Neural cell (in vitro differentiated cells): ENCODE measurements at regions not wholly inside any gene's neighbourhood (a gene's known extent, or its start where the extent isn't known, plus 50 kb on each side); places are given as distances from the start of the nearest gene placed in this dataset.

Experiments
- H2AFZ ChIP-seq: fragments of 200-600, 300-800 bp; sonication (generic), shearing (Covaris generic); 2 replicates; pipeline ENCODE4 v1.6.0; 2014; ENCODE audit warnings: low read depth, mild to moderate bottlenecking, antibody characterized with exemption, low read length, moderate library complexity
- H3F3A ChIP-seq: fragments of 200-600 bp; shearing (Covaris generic); 2 replicates; pipeline ENCODE4 v1.6.1; 2016; ENCODE audit warnings: mild to moderate bottlenecking, moderate library complexity, mixed read lengths, antibody characterized with exemption, low read length; ENCODE audit not compliant: insufficient read depth, poor library complexity, severe bottlenecking
- H3K27ac ChIP-seq: fragments of 200-600, 300-800 bp; sonication (generic), shearing (Covaris generic); 2 replicates; pipeline ENCODE4 v1.5.1; 2014; ENCODE audit warnings: mild to moderate bottlenecking, low read length, moderate library complexity
- H3K27me3 ChIP-seq: fragments of 300-800, 200-600 bp; sonication (generic), shearing (Covaris generic); 2 replicates; pipeline ENCODE4 v1.6.0; 2014; ENCODE audit warnings: mild to moderate bottlenecking, low read depth, low read length, moderate library complexity; ENCODE audit not compliant: insufficient read depth
- H3K36me3 ChIP-seq: fragments of 300-800, 200-600 bp; sonication (generic), shearing (Covaris generic); 2 replicates; pipeline ENCODE4 v1.5.1; 2014; ENCODE audit warnings: mild to moderate bottlenecking, antibody characterized with exemption, low read length, moderate library complexity; ENCODE audit not compliant: insufficient read depth
- H3K4me2 ChIP-seq: fragments of 300-800, 200-600 bp; sonication (generic), shearing (Covaris generic); 2 replicates; pipeline ENCODE4 v1.6.0; 2014; ENCODE audit warnings: mild to moderate bottlenecking, low read length
- H3K4me3 ChIP-seq: fragments of 300-800, 200-600 bp; sonication (generic), shearing (Covaris generic); 2 replicates; pipeline ENCODE4 v1.5.1; 2014; ENCODE audit warnings: mild to moderate bottlenecking, low read length, moderate library complexity
- H3K79me2 ChIP-seq: fragments of 200-600 bp; shearing (Covaris generic); replicated peaks from 2 replicates; pipeline ENCODE4 v1.6.0; 2014; ENCODE audit warnings: mild to moderate bottlenecking, low read length, moderate library complexity; ENCODE audit not compliant: insufficient read depth
- H3K9ac ChIP-seq: fragments of 300-800, 200-600 bp; sonication (generic), shearing (Covaris generic); 2 replicates; pipeline ENCODE4 v1.6.1; 2016; ENCODE audit warnings: mild to moderate bottlenecking, low read length, mixed read lengths
- H3K9me2 ChIP-seq: fragments of 200-600 bp; shearing (Covaris generic); 2 replicates; pipeline ENCODE4 v1.6.1; 2016; ENCODE audit warnings: mild to moderate bottlenecking, low read length, mixed read lengths; ENCODE audit not compliant: insufficient read depth
- H3K9me3 ChIP-seq: fragments of 200-600, 300-800 bp; sonication (generic), shearing (Covaris generic); 2 replicates; pipeline ENCODE4 v1.6.1; 2016; ENCODE audit warnings: mild to moderate bottlenecking, mixed run types, low read length, moderate library complexity, mixed read lengths
- H4K20me1 ChIP-seq: fragments of 200-600 bp; shearing (Covaris generic); 2 replicates; pipeline ENCODE4 v1.6.1; 2016; ENCODE audit warnings: mild to moderate bottlenecking, mixed run types; ENCODE audit not compliant: insufficient read depth
- EP300 ChIP-seq: fragments of 450-650 bp; conservative IDR thresholded peaks from 2 replicates; pipeline ENCODE4 v1.6.1; 2014; ENCODE audit warnings: antibody characterized with exemption, mild to moderate bottlenecking, moderate library complexity; ENCODE audit not compliant: poor library complexity, severe bottlenecking
- EZH2 ChIP-seq: fragments of 200-600, 300-800 bp; shearing (Covaris generic), sonication (generic); IDR thresholded peaks from 2 replicates; pipeline ENCODE4 v1.6.1; 2014; ENCODE audit warnings: antibody characterized with exemption, low read length, borderline replicate concordance, mild to moderate bottlenecking; ENCODE audit not compliant: insufficient read depth, poor library complexity, severe bottlenecking
- RAD21 ChIP-seq: fragments of 450-650 bp; conservative IDR thresholded peaks from 2 replicates; pipeline ENCODE4 v1.6.1; 2014; ENCODE audit warnings: antibody characterized with exemption, mild to moderate bottlenecking, moderate library complexity
- TF ChIP-seq, protein P1 (sequence below): fragments of 450-650 bp; IDR thresholded peaks from 2 replicates; pipeline ENCODE4 v1.5.1; 2014; ENCODE audit warnings: antibody characterized with exemption, mild to moderate bottlenecking, moderate library complexity; ENCODE audit not compliant: poor library complexity, severe bottlenecking
- TF ChIP-seq, protein P2 (sequence below): IDR thresholded peaks from 2 replicates; pipeline ENCODE4 v1.6.1; 2012; ENCODE audit warnings: borderline replicate concordance

DNA sequence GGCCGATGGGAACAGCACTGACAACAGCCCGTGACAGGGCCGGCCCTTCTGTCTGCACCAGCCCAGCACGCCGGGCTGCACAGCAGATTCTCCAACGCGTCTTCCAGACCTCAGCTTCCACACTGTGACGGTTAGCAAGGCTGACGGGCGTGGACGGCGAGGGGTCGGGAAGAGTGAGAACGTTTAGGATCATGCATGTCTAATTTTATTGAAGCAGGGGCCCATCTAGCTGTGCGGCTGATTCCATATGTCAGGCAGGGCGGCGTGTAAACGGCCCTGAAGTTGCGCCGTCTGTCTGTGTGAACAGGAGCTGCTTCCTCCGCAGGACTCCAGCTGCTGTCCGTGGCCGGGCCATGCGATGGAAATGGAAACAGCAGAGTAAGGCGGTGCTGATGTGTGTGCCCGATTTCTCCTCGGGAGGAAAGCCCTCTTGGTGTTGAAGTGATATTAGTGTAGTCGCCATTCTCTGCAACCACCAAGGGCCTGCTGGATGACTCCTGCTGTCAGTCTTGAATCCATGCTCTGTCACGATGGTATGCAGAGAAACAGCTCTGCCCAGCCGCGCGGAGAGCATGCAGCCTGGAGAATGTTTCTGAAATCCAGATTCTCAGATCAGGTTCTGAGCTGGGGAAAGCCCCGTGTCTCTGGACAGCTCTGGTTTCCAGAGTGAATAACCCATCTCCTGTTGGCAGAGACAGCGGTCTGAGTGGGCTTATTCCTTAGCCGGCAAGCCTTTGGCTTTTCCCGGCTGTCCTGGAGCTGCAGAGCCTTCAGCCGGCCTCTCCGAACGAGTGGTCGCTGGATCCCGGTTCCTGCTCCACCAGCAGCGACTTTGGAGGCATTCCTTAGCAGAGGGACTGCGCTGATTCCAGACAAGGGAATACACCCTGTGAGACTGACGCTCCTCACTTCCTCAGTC lies 158.1 kb upstream of the UBE3A start:
- no peak for TF ChIP-seq EP300
- TF ChIP-seq, protein P1, sequence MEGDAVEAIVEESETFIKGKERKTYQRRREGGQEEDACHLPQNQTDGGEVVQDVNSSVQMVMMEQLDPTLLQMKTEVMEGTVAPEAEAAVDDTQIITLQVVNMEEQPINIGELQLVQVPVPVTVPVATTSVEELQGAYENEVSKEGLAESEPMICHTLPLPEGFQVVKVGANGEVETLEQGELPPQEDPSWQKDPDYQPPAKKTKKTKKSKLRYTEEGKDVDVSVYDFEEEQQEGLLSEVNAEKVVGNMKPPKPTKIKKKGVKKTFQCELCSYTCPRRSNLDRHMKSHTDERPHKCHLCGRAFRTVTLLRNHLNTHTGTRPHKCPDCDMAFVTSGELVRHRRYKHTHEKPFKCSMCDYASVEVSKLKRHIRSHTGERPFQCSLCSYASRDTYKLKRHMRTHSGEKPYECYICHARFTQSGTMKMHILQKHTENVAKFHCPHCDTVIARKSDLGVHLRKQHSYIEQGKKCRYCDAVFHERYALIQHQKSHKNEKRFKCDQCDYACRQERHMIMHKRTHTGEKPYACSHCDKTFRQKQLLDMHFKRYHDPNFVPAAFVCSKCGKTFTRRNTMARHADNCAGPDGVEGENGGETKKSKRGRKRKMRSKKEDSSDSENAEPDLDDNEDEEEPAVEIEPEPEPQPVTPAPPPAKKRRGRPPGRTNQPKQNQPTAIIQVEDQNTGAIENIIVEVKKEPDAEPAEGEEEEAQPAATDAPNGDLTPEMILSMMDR: no peak
- no peak for TF ChIP-seq EZH2
- no peak for TF ChIP-seq RAD21
- Histone ChIP-seq H2AFZ (no peak overlapping the region), H4K20me1 (no peaks in the 10 kb centered on the region), H3K36me3 (no peaks in the 10 kb centered on the region), H3K27me3 (no peaks in the 10 kb centered on the region), H3K27ac (no peak overlapping the region), H3F3A (no peaks in the 10 kb centered on the region), H3K4me2 (no peak overlapping the region), H3K9ac (no peak overlapping the region), H3K4me3 (no peak overlapping the region), H3K9me2 (no peaks in the 10 kb centered on the region), H3K9me3 (no peaks in the 10 kb centered on the region), H3K79me2 (no peaks in the 10 kb centered on the region)

DNA sequence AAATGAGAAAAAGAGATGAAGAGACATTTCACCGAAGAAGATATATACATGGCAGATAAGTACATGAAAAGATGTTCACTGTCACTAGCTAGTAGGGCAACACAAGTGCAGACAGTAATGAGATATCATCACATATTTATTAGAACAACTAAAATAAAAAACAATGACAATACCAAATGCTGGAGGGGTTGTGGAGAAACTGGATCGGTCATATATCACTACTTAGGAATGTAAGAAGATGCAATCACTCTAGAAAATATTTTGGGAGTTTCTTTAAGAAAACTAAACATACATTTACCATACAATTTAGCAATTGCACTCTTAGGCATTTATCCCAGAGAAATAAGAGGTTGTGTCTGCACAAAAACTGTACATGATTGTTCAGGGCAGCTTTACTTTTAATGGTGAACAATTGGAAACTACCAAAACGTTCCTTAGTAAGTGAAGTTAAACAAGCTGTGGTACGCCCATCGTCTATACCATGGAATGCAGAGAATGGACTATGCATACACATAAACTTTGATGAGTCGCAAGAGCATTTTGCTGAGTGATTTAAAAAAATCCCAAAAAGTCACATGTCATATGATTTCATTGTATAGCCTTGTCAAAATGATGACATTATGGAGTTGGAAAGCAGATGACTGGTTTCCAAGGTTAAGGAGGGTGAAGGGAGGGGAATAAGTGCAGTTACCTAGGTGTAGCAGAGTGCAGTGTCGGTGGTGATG lies 149.0 kb upstream of the UBE3A start:
- H3K36me3 ChIP-seq: no peaks in the 10 kb centered on the region
- H3K4me2 ChIP-seq: no peak overlapping the region
- no peak overlapping the region for H3K9ac ChIP-seq
- no peak overlapping the region for H3K27ac ChIP-seq
- H3K27me3 ChIP-seq: no peaks in the 10 kb centered on the region
- no peak overlapping the region for H2AFZ ChIP-seq
- no peak overlapping the region for H3K4me3 ChIP-seq
- H4K20me1 ChIP-seq: no peaks in the 10 kb centered on the region
- no peaks in the 10 kb centered on the region for H3K79me2 ChIP-seq
- peaks cover 5% of the 10 kb centered on the region for H3K9me3 ChIP-seq
- H3F3A ChIP-seq: no peaks in the 10 kb centered on the region
- H3K9me2 ChIP-seq: no peaks in the 10 kb centered on the region
- TF ChIP-seq, protein P2, sequence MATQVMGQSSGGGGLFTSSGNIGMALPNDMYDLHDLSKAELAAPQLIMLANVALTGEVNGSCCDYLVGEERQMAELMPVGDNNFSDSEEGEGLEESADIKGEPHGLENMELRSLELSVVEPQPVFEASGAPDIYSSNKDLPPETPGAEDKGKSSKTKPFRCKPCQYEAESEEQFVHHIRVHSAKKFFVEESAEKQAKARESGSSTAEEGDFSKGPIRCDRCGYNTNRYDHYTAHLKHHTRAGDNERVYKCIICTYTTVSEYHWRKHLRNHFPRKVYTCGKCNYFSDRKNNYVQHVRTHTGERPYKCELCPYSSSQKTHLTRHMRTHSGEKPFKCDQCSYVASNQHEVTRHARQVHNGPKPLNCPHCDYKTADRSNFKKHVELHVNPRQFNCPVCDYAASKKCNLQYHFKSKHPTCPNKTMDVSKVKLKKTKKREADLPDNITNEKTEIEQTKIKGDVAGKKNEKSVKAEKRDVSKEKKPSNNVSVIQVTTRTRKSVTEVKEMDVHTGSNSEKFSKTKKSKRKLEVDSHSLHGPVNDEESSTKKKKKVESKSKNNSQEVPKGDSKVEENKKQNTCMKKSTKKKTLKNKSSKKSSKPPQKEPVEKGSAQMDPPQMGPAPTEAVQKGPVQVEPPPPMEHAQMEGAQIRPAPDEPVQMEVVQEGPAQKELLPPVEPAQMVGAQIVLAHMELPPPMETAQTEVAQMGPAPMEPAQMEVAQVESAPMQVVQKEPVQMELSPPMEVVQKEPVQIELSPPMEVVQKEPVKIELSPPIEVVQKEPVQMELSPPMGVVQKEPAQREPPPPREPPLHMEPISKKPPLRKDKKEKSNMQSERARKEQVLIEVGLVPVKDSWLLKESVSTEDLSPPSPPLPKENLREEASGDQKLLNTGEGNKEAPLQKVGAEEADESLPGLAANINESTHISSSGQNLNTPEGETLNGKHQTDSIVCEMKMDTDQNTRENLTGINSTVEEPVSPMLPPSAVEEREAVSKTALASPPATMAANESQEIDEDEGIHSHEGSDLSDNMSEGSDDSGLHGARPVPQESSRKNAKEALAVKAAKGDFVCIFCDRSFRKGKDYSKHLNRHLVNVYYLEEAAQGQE: no peak
- TF ChIP-seq EP300 (no peak), RAD21 (no peak)
